Breast epithelium (tissue), 3 donors: ENCODE measurements at regions not wholly inside any gene's neighbourhood (a gene's known extent, or its start where the extent isn't known, plus 50 kb on each side); places are given as distances from the start of the nearest gene placed in this dataset.

ENCODE experiments used
- POLR2A ChIP-seq: fragments of 450-650 bp; IDR thresholded peaks from one replicate; pipeline ENCODE4 v1.6.1; 2016; ENCODE audit warnings: antibody characterized with exemption, mild to moderate bottlenecking, moderate library complexity
- POLR2AphosphoS5 ChIP-seq, 3 donors: sonication (generic); formaldehyde crosslinking; IDR thresholded peaks; one replicate each; pipeline ENCODE4 v1.6.1; 2017; ENCODE audit warnings: antibody characterized with exemption in 3 of 3
- TF ChIP-seq, protein P1 (sequence below), 3 donors: fragments of 450-650 bp; IDR thresholded peaks; one replicate each; pipeline ENCODE4 v1.5.1; 2016 to 2017; ENCODE audit warnings: antibody characterized with exemption in 3 of 3, mild to moderate bottlenecking in 3 of 3, moderate library complexity in 3 of 3

DNA sequence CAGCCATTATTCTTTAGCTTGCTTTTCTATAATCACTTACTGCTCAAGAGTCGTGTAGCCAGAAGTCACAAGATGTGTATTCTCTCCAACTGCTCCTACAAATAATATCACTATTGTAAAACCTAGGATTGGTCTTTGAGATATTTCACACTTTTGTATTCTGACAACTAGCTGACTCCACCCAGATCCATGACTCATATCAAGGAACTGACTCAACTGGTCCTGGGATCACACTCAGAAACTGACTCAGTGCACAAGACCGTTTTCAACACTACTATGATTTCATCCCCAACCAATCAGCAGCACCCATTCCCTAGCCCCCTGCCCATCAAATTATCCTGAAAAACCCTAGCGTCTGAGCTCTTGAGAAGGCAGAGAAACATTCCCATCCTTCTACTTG is 56.5 kb upstream of the ORC5 start:
- TF ChIP-seq, protein P1, sequence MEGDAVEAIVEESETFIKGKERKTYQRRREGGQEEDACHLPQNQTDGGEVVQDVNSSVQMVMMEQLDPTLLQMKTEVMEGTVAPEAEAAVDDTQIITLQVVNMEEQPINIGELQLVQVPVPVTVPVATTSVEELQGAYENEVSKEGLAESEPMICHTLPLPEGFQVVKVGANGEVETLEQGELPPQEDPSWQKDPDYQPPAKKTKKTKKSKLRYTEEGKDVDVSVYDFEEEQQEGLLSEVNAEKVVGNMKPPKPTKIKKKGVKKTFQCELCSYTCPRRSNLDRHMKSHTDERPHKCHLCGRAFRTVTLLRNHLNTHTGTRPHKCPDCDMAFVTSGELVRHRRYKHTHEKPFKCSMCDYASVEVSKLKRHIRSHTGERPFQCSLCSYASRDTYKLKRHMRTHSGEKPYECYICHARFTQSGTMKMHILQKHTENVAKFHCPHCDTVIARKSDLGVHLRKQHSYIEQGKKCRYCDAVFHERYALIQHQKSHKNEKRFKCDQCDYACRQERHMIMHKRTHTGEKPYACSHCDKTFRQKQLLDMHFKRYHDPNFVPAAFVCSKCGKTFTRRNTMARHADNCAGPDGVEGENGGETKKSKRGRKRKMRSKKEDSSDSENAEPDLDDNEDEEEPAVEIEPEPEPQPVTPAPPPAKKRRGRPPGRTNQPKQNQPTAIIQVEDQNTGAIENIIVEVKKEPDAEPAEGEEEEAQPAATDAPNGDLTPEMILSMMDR (IDR thresholded peaks at IDR 0.05): no peak
- TF ChIP-seq POLR2A (no peak), POLR2AphosphoS5 (IDR thresholded peaks at IDR 0.05) (no peak)
